SK-N-SH treated with all-trans-retinoic acid at 6 μM for 48 hours (cell line): ENCODE measurements at regions not wholly inside any gene's neighbourhood (a gene's known extent, or its start where the extent isn't known, plus 50 kb on each side); places are given as distances from the start of the nearest gene placed in this dataset.

ENCODE experiments used
- ZFP3 ChIP-seq: fragments of 250-450 bp; sonication (Bioruptor Pico); IDR thresholded peaks from 2 replicates; pipeline ENCODE4 v1.5.0; 2020; ENCODE audit warnings: mild to moderate bottlenecking, moderate library complexity
- TF ChIP-seq, protein P1 (sequence below): fragments of 250-450 bp; sonication (Bioruptor Pico); IDR thresholded peaks from 2 replicates; pipeline ENCODE4 v1.5.1; 2021; ENCODE audit warnings: mild to moderate bottlenecking, moderate library complexity

DNA sequence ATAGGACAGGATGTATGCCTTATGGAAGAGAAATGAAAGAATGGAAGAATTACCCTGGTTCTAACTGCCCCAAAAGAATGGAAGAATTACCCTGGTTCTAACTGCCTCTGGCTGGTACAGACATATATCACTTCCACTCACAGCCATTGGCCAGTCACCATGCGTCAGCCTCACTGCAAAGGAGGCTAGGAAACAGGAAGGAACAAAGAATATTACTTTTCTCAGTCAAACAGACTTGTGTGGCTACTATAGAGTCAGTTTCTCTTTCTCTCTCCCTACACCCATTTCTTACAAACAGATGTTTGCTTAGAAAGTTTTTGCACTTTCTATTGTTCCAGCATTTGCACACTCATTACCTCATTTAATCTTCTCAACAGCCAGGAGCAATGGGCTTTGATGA is 1111.1 kb upstream of the KLHL29 start:
- TF ChIP-seq ZFP3 (CRISPR knock-in tag), result no peak
- TF ChIP-seq, protein P1, sequence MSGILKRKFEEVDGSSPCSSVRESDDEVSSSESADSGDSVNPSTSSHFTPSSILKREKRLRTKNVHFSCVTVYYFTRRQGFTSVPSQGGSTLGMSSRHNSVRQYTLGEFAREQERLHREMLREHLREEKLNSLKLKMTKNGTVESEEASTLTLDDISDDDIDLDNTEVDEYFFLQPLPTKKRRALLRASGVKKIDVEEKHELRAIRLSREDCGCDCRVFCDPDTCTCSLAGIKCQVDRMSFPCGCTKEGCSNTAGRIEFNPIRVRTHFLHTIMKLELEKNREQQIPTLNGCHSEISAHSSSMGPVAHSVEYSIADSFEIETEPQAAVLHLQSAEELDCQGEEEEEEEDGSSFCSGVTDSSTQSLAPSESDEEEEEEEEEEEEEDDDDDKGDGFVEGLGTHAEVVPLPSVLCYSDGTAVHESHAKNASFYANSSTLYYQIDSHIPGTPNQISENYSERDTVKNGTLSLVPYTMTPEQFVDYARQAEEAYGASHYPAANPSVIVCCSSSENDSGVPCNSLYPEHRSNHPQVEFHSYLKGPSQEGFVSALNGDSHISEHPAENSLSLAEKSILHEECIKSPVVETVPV (CRISPR knock-in tag), result no peak
